Kidney (tissue), 13 donors: ENCODE measurements at regions not wholly inside any gene's neighbourhood (a gene's known extent, or its start where the extent isn't known, plus 50 kb on each side); places are given as distances from the start of the nearest gene placed in this dataset.

Experiments used
- DNase-seq, 5 donors: peaks; one replicate each; pipeline ENCODE4 v3.0.0-alpha.2; 2013 to 2020
- FAIRE-seq: peaks from 2 replicates; lab custom pipeline; 2012; peaks lifted over from hg19 to GRCh38; lab: Jason Lieb, UNC
- H3K27ac ChIP-seq, 2 donors: one replicate each; pipeline ENCODE4 v1.7.0; 2013; ENCODE audit warnings: low read depth in 2 of 2, low read length in 2 of 2, inconsistent platforms in 1 of 2
- H3K27me3 ChIP-seq: one replicate; pipeline ENCODE4 v1.7.1; 2013; ENCODE audit warnings: low read length, inconsistent platforms; ENCODE audit not compliant: control insufficient read depth, insufficient read depth
- H3K36me3 ChIP-seq, 3 donors: one replicate each; pipeline versions ENCODE4 v1.7.0 to v1.7.1; 2013; ENCODE audit warnings: low read length in 3 of 3, control low read depth in 1 of 3, inconsistent platforms in 1 of 3; ENCODE audit not compliant: insufficient read depth in 3 of 3, control insufficient read depth in 2 of 3
- H3K4me1 ChIP-seq, 3 donors: one replicate each; pipeline versions ENCODE4 v1.7.0 to v1.7.1; 2013; ENCODE audit warnings: low read length in 3 of 3, inconsistent platforms in 1 of 3, low read depth in 1 of 3; ENCODE audit not compliant: control insufficient read depth in 2 of 3, insufficient read depth in 2 of 3
- H3K4me3 ChIP-seq, 3 donors: one replicate each; pipeline versions ENCODE4 v1.7.0 to v1.8.1; 2013; ENCODE audit warnings: low read length in 3 of 3, control low read depth in 1 of 3, inconsistent platforms in 1 of 3
- H3K9ac ChIP-seq, 3 donors: one replicate each; pipeline versions ENCODE4 v1.7.0 to v1.7.1; 2013; ENCODE audit warnings: low read length in 3 of 3, control low read depth in 1 of 3, inconsistent platforms in 1 of 3
- H3K9me3 ChIP-seq, 3 donors: one replicate each; pipeline versions ENCODE4 v1.7.0 to v1.7.1; 2013; ENCODE audit warnings: low read length in 3 of 3, control low read depth in 1 of 3, inconsistent platforms in 1 of 3; ENCODE audit not compliant: control insufficient read depth in 2 of 3, insufficient read depth in 1 of 3
- intact Hi-C: fragments of 100-400 bp; cut with DNase I; formaldehyde crosslinking; loops from one replicate; pipeline ENCODE4 v1.11.1; 2022
- TF ChIP-seq, protein P1 (sequence below): IDR thresholded peaks from 3 replicates; pipeline ENCODE4 v1.5.1; 2012; ENCODE audit warnings: mild to moderate bottlenecking, moderate library complexity, borderline replicate concordance; ENCODE audit not compliant: insufficient read depth; ENCODE audit errors: extremely low read depth
- donor health status: control.
- donor health status: control.
- donor health status: control.
- donor health status: control.
- donor health status: control.
- donor health status: DM: yes; HTN: yes; CAD: no.
- donor health status: Normal renal cell carcinoma (clear cell type).

DNA sequence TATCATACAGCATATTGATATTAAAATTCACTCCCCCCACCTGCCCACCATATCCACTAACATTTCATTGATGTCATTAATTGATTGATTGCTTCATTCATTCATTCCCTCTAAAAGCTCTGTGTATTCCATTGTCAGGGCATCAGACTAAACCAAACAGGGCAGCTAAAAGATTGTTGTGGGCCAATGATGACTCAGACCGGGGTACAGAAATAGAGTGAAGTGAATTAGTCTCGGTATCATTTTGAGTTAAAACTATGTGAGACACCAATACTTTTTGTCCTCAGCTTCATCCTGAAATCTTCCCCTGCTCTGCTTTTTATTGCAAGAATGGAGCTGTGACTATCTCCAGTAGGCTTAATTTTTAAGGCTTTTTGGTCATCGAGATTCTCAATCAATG is 868.3 kb downstream of the CDH11 start:
- Histone ChIP-seq H3K4me1 (no peaks in the 10 kb centered on the region), H3K4me3 (no peak overlapping the region), H3K27me3 (no peaks in the 10 kb centered on the region), H3K9ac (no peak overlapping the region), H3K36me3 (no peaks in the 10 kb centered on the region), H3K9me3 (no peaks in the 10 kb centered on the region), H3K27ac (no peak overlapping the region)
- TF ChIP-seq, protein P1, sequence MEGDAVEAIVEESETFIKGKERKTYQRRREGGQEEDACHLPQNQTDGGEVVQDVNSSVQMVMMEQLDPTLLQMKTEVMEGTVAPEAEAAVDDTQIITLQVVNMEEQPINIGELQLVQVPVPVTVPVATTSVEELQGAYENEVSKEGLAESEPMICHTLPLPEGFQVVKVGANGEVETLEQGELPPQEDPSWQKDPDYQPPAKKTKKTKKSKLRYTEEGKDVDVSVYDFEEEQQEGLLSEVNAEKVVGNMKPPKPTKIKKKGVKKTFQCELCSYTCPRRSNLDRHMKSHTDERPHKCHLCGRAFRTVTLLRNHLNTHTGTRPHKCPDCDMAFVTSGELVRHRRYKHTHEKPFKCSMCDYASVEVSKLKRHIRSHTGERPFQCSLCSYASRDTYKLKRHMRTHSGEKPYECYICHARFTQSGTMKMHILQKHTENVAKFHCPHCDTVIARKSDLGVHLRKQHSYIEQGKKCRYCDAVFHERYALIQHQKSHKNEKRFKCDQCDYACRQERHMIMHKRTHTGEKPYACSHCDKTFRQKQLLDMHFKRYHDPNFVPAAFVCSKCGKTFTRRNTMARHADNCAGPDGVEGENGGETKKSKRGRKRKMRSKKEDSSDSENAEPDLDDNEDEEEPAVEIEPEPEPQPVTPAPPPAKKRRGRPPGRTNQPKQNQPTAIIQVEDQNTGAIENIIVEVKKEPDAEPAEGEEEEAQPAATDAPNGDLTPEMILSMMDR, result no peak
- DNase-seq (no peak), FAIRE-seq (no peak)
- intact Hi-C loops, result no loop called here

DNA sequence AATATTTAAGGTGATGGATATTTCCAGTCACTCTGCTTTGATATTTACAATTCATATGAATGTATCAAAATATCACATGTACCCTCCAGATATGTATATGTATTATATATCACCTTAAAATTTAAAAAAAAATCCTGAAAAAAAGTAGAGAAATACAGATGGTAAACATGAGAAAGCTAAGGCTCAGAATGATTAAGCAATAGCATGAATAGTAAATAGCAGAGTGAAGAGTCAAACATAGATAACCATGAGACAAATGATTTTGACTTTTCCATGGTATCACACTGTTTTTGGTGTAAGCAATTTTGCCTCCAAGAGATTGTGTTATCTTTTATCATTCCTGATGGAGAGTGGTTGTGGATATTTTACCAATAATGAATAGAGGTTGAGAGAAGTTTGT is 868.8 kb downstream of the CDH11 start:
- no peak overlapping the region for H3K27ac ChIP-seq
- no peak overlapping the region for H3K4me3 ChIP-seq
- intact Hi-C loops, result no loop called here
- DNase-seq (no peak), FAIRE-seq (no peak)
- TF ChIP-seq, protein P1, result no peak
- no peaks in the 10 kb centered on the region for H3K4me1 ChIP-seq
- no peaks in the 10 kb centered on the region for H3K9me3 ChIP-seq
- H3K27me3 ChIP-seq, result no peaks in the 10 kb centered on the region
- no peaks in the 10 kb centered on the region for H3K36me3 ChIP-seq
- H3K9ac ChIP-seq, result no peak overlapping the region

DNA sequence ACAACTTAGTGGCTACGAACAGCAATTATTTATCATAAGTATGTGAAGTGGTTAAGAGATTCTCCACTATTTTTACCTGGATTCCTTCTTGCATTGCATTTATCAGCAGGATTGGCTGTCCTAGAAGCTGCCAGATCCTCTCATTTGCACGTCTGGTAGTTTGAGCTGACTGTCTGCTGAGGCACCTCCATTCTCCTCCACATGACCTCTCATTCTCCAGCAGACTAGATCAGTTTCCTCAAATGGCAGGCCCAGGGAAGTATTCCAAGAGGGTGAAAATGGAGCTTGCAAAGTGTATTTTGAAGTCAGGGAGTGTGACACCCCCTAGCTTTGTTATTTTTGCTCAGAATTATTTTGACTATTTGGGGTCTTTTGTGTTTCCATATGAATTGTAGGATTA is 870.1 kb downstream of the CDH11 start:
- Histone ChIP-seq H3K9me3 (no peaks in the 10 kb centered on the region), H3K36me3 (no peaks in the 10 kb centered on the region), H3K27me3 (no peaks in the 10 kb centered on the region), H3K9ac (no peak overlapping the region), H3K4me1 (no peaks in the 10 kb centered on the region), H3K27ac (no peak overlapping the region), H3K4me3 (no peak overlapping the region)
- FAIRE-seq (no peak), DNase-seq (peak in 2 of 5 donors; percentile 1 to 3)
- intact Hi-C loops, result no loop called here
- TF ChIP-seq, protein P1, result no peak

DNA sequence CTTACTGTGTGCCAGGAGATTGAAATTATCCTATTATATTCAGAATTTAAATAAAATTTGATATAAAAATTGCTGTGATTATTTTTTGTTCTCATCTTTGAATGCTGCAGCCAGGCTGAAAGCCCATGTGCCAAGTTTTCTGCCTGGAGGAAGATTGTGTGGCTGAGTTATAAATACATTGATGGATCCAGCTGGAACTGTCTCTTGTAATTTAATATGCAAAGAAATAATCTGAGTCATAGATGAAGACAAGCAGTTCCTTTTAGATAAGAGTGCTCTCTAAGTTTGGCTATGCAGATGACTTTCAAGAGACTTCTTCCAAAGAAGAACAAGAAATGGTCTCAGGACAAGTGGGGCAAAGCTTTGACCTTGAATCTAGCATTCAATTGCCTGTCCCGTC is 871.0 kb downstream of the CDH11 start:
- H3K9ac ChIP-seq, result no peak overlapping the region
- no peak for DNase-seq
- H3K4me1 ChIP-seq, result no peaks in the 10 kb centered on the region
- no peak for FAIRE-seq
- no peaks in the 10 kb centered on the region for H3K36me3 ChIP-seq
- H3K27ac ChIP-seq, result no peak overlapping the region
- H3K4me3 ChIP-seq, result no peak overlapping the region
- H3K9me3 ChIP-seq, result no peaks in the 10 kb centered on the region
- intact Hi-C loops, result no loop called here
- no peaks in the 10 kb centered on the region for H3K27me3 ChIP-seq
- TF ChIP-seq, protein P1, result no peak
